SK-N-SH treated with all-trans-retinoic acid at 6 μM for 48 hours (cell line): ENCODE measurements at regions not wholly inside any gene's neighbourhood (a gene's known extent, or its start where the extent isn't known, plus 50 kb on each side); places are given as distances from the start of the nearest gene placed in this dataset.
"Not testable (repeated sequence)": the region's sequence is repeated elsewhere in the genome, so short reads cannot be mapped to it uniquely, and the experiment has no call there.

Experiments
- ARNTL ChIP-seq: fragments of 450-650 bp; formaldehyde crosslinking; IDR thresholded peaks from 2 replicates; pipeline ENCODE4 v1.5.0; 2020; ENCODE audit warnings: low read depth, mild to moderate bottlenecking, moderate library complexity, borderline replicate concordance
- CSRNP3 ChIP-seq: fragments of 250-450 bp; sonication (Bioruptor Pico); IDR thresholded peaks from 2 replicates; pipeline ENCODE4 v1.5.1; 2021; ENCODE audit warnings: mild to moderate bottlenecking, moderate library complexity
- PPARA ChIP-seq: fragments of 250-450 bp; sonication (Bioruptor Pico); IDR thresholded peaks from 2 replicates; pipeline ENCODE4 v1.5.0; 2020; ENCODE audit warnings: mild to moderate bottlenecking, borderline replicate concordance
- ZFP3 ChIP-seq: fragments of 250-450 bp; sonication (Bioruptor Pico); IDR thresholded peaks from 2 replicates; pipeline ENCODE4 v1.5.0; 2020; ENCODE audit warnings: mild to moderate bottlenecking, moderate library complexity
- ZFP30 ChIP-seq: fragments of 450-650 bp; formaldehyde crosslinking; IDR thresholded peaks from 2 replicates; pipeline ENCODE4 v1.5.0; 2022; ENCODE audit warnings: mild to moderate bottlenecking, moderate library complexity
- ZNF565 ChIP-seq: fragments of 450-650 bp; formaldehyde crosslinking; conservative IDR thresholded peaks from 2 replicates; pipeline ENCODE4 v1.5.0; 2020; ENCODE audit warnings: low read depth, mild to moderate bottlenecking, moderate library complexity

GRCh38 chr5:21550916-21551315, 1302.2 kb downstream of the CDH12 start:
- TF ChIP-seq ARNTL; CSRNP3 (CRISPR knock-in tag); ZNF565; PPARA (CRISPR knock-in tag); ZFP3 (CRISPR knock-in tag); ZFP30: not testable (repeated sequence)
